Mesendoderm (in vitro differentiated cells): ENCODE measurements at regions not wholly inside any gene's neighbourhood (a gene's known extent, or its start where the extent isn't known, plus 50 kb on each side); places are given as distances from the start of the nearest gene placed in this dataset.

Experiments used
- DNase-seq: peaks from one replicate; pipeline ENCODE4 v3.0.0; 2013
- H2AK5ac ChIP-seq: 2 replicates; pipeline ENCODE4 v1.6.1; 2013; ENCODE audit warnings: low read length, inconsistent platforms
- H2BK120ac ChIP-seq: 2 replicates; pipeline ENCODE4 v1.6.1; 2013; ENCODE audit warnings: low read depth, mild to moderate bottlenecking, low read length, moderate library complexity, mixed read lengths
- H2BK15ac ChIP-seq: replicated peaks from 2 replicates; pipeline ENCODE4 v1.6.1; 2013; ENCODE audit warnings: low read depth, mild to moderate bottlenecking, moderate library complexity
- H2BK5ac ChIP-seq: 2 replicates; pipeline ENCODE4 v1.6.1; 2013; ENCODE audit warnings: low read length, inconsistent platforms
- H3K18ac ChIP-seq: 2 replicates; pipeline ENCODE4 v1.6.1; 2013; ENCODE audit warnings: mild to moderate bottlenecking, low read length, mixed read lengths
- H3K23ac ChIP-seq: one replicate; pipeline ENCODE4 v1.6.1; 2013; ENCODE audit warnings: low read length
- H3K27ac ChIP-seq: 2 replicates; pipeline ENCODE4 v1.5.1; 2013; ENCODE audit warnings: low read depth, mild to moderate bottlenecking, inconsistent platforms, low read length, moderate library complexity
- H3K27me3 ChIP-seq: 2 replicates; pipeline ENCODE4 v1.6.1; 2013; ENCODE audit warnings: low read length, control low read depth, mild to moderate bottlenecking, inconsistent platforms; ENCODE audit not compliant: insufficient read depth, poor library complexity
- H3K36me3 ChIP-seq: 2 replicates; pipeline ENCODE4 v1.6.1; 2013; ENCODE audit warnings: low read length, inconsistent platforms; ENCODE audit not compliant: control insufficient read depth, insufficient read depth
- H3K4ac ChIP-seq: one replicate; pipeline ENCODE4 v1.6.1; 2013; ENCODE audit warnings: low read depth, mild to moderate bottlenecking, low read length, moderate library complexity
- H3K4me1 ChIP-seq: 2 replicates; pipeline ENCODE4 v1.6.1; 2013; ENCODE audit warnings: low read depth, low read length, inconsistent platforms; ENCODE audit not compliant: control insufficient read depth
- H3K4me2 ChIP-seq: 2 replicates; pipeline ENCODE4 v1.6.1; 2013; ENCODE audit warnings: low read length
- H3K4me3 ChIP-seq: 2 replicates; pipeline ENCODE4 v1.5.1; 2013; ENCODE audit warnings: mild to moderate bottlenecking, low read length
- H3K56ac ChIP-seq: one replicate; pipeline ENCODE4 v1.6.1; 2013; ENCODE audit warnings: low read length
- H3K79me1 ChIP-seq: 2 replicates; pipeline ENCODE4 v1.6.1; 2013; ENCODE audit warnings: low read length, inconsistent platforms
- H3K79me2 ChIP-seq: 2 replicates; pipeline ENCODE4 v1.6.1; 2013; ENCODE audit warnings: mild to moderate bottlenecking, low read length; ENCODE audit not compliant: control insufficient read depth, insufficient read depth
- H3K9ac ChIP-seq: 2 replicates; pipeline ENCODE4 v1.6.1; 2013; ENCODE audit warnings: low read length, inconsistent platforms
- H4K5ac ChIP-seq: one replicate; pipeline ENCODE4 v1.6.1; 2013; ENCODE audit warnings: low read length
- H4K8ac ChIP-seq: one replicate; pipeline ENCODE4 v1.6.1; 2013; ENCODE audit warnings: low read depth, mild to moderate bottlenecking, control low read depth, low read length, moderate library complexity
- WGBS: extraction: QIAGEN DNeasy Blood & Tissue Kit; methylation state at CpG from one replicate; pipeline ENCODE4 v1.1.7; 2013; ENCODE audit warnings: low lambda C conversion rate, missing lambda C conversion rate; ENCODE audit not compliant: insufficient coverage; ENCODE audit errors: extremely low coverage; 5-methylcytosine and 5-hydroxymethylcytosine counted together

DNA sequence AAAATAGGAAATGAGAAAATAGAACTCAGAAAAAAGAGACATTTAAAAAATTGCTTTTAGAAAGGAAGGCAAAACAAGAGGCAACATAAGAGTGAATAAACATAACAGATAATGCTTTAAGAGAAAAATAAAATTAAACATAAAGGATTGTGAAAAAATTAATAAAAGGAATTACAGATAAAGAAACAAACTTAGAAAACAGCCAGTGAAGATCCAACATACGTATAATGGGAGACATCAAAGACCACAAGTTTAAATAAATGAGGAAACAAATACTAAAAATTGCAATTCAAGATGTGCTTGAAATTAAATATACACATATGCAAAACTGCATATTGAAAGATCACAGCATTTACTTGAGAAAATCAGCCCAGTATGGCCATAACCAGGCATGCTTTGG lies 448.9 kb downstream of the NBAS start:
- H3K4me3 ChIP-seq, result no peak overlapping the region
- no peak overlapping the region for H3K23ac ChIP-seq
- no peak overlapping the region for H2AK5ac ChIP-seq
- H4K8ac ChIP-seq, result no peak overlapping the region
- H3K4me1 ChIP-seq, result no peaks in the 10 kb centered on the region
- H2BK5ac ChIP-seq, result no peak overlapping the region
- H3K79me2 ChIP-seq, result no peaks in the 10 kb centered on the region
- no peak overlapping the region for H3K27ac ChIP-seq
- DNase-seq, result peak; percentile 53
- no peak overlapping the region for H3K56ac ChIP-seq
- no peak overlapping the region for H3K4ac ChIP-seq
- no peak overlapping the region for H2BK120ac ChIP-seq
- no CpG with 5 or more reads among the region's 1 CpG for WGBS
- no peak overlapping the region for H3K9ac ChIP-seq
- no peaks in the 10 kb centered on the region for H3K79me1 ChIP-seq
- H2BK15ac ChIP-seq, result no peak overlapping the region
- no peak overlapping the region for H4K5ac ChIP-seq
- H3K18ac ChIP-seq, result no peak overlapping the region
- no peaks in the 10 kb centered on the region for H3K36me3 ChIP-seq
- no peaks in the 10 kb centered on the region for H3K27me3 ChIP-seq
- H3K4me2 ChIP-seq, result no peak overlapping the region

DNA sequence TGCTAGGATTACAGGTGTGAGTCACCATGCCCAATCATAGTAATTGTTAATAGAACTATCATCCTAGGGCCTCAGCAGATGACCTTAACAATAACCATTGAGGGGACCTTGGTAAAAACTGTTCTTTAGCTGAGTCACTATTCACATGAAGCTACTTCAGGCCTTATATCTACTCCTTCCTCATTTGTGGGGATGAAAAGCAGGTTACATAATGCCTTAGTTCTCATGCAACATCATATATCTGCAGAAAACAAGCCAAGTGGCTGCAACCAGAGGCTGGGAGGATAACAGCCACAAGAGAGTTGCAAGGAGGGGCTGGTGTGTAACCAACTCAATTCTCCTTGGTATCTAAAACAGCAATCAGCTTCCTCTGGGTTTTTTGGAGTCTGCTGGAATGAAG lies 445.4 kb downstream of the NBAS start:
- no peak overlapping the region for H3K4me2 ChIP-seq
- no peaks in the 10 kb centered on the region for H3K27me3 ChIP-seq
- no peak overlapping the region for H3K4me3 ChIP-seq
- no peaks in the 10 kb centered on the region for H3K79me2 ChIP-seq
- H3K27ac ChIP-seq, result no peak overlapping the region
- H2BK15ac ChIP-seq, result no peak overlapping the region
- no peak overlapping the region for H2BK5ac ChIP-seq
- no peak overlapping the region for H4K5ac ChIP-seq
- H3K36me3 ChIP-seq, result no peaks in the 10 kb centered on the region
- H3K4me1 ChIP-seq, result peaks cover 3% of the 10 kb centered on the region
- no peak overlapping the region for H3K9ac ChIP-seq
- H2AK5ac ChIP-seq, result no peak overlapping the region
- DNase-seq, result no peak
- no peak overlapping the region for H4K8ac ChIP-seq
- no peaks in the 10 kb centered on the region for H3K79me1 ChIP-seq
- H3K56ac ChIP-seq, result no peak overlapping the region
- H3K23ac ChIP-seq, result no peak overlapping the region
- H2BK120ac ChIP-seq, result no peak overlapping the region
- H3K4ac ChIP-seq, result no peak overlapping the region
- no peak overlapping the region for H3K18ac ChIP-seq

DNA sequence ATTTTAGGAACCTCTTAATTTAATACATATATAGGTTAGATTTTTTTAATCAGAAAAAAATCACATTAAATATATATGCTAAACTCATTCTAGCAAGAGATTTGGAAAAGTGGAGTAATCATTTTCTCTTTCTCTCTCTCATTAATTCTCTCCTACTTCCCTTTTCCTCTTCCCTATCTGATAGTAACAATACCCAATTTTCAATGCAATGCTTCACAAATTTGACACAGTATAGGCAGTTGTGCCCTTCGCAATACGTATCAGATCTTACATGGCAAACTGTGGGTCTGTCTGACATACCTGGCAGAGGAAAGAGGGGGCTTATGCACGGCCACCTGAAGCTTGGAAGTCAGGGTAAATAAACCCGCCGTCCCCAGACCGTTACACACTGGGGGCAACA lies 444.3 kb downstream of the NBAS start:
- no peak overlapping the region for H3K27ac ChIP-seq
- no peak overlapping the region for H3K4ac ChIP-seq
- no peak overlapping the region for H4K8ac ChIP-seq
- whole genome bisulfite sequencing, result no CpG with 5 or more reads among the region's 6 CpGs
- H2BK5ac ChIP-seq, result no peak overlapping the region
- H3K4me1 ChIP-seq, result peaks cover 3% of the 10 kb centered on the region
- H3K36me3 ChIP-seq, result no peaks in the 10 kb centered on the region
- no peak overlapping the region for H3K4me2 ChIP-seq
- H3K18ac ChIP-seq, result no peak overlapping the region
- no peak overlapping the region for H2BK120ac ChIP-seq
- no peak overlapping the region for H2BK15ac ChIP-seq
- H3K9ac ChIP-seq, result no peak overlapping the region
- H3K4me3 ChIP-seq, result no peak overlapping the region
- H3K27me3 ChIP-seq, result no peaks in the 10 kb centered on the region
- no peaks in the 10 kb centered on the region for H3K79me1 ChIP-seq
- no peak overlapping the region for H3K23ac ChIP-seq
- H3K79me2 ChIP-seq, result no peaks in the 10 kb centered on the region
- no peak overlapping the region for H4K5ac ChIP-seq
- no peak for DNase-seq
- H2AK5ac ChIP-seq, result no peak overlapping the region
- H3K56ac ChIP-seq, result no peak overlapping the region
